ENCODE measurements at regions not wholly inside any gene's neighbourhood (a gene's known extent, or its start where the extent isn't known, plus 50 kb on each side); places are given as distances from the start of the nearest gene placed in this dataset.

- DNase-seq, result no peak
These were observed 579.2 kb upstream of the PKN2 start for GRCh38 chr1:88104886-88105285.

GRCh38 chr1:88111816-88112215 is 572.3 kb upstream of the PKN2 start:
- no peak for DNase-seq

- DNase-seq, result no peak
These were observed 566.5 kb upstream of the PKN2 start for GRCh38 chr1:88117597-88117996.

DNA sequence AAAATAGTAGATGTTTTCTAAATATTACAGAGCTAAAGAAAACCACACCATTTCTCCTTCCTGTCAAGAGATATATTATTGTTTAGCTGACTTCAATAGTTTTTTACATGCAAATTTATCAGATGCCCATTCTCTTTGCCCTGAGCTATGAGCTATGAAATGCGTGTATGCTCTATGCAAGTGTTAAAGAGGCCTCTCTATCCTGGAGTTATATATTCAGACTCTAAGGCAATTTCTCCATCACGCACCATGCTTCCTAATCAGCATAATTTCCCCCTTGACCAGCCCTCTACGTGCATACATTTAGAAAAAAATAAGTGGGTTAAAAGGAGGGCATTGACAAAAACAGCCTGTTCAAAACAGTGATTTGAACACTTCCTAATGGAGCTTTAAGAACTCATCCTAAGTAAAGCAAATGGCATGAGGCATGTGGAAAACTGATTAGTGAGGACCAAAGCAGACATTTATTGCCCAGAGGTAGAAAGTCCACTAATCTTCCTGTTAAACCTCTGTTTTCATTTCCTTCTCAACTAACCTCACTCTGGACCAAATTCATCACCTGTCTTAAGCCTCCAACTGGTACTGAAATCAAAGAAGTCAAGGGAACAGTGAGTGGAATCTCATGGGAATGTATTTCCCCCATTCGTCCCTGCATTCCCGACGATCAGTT is 565.8 kb upstream of the PKN2 start:
- DNase-seq, result no peak

DNA sequence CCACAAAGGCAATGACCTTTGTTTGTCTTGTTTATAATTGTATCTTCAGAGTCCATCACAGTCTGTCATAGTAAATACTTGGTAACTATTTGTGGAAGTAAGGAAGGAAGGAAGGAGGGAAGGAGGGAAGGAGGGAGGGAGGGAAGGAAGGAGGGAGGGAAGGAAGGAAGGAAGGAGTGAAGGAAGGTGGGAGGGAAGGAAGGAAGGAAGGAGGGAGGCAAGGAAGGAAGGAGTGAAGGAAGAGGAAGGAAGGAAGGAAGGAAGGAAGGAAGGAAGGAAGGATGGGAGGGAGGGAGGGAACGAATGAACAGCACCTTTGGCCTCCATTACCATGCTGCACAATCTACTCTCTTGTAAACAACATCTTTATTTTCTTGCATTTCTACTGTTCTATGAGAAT is 559.5 kb upstream of the PKN2 start:
- DNase-seq, result no peak

DNA sequence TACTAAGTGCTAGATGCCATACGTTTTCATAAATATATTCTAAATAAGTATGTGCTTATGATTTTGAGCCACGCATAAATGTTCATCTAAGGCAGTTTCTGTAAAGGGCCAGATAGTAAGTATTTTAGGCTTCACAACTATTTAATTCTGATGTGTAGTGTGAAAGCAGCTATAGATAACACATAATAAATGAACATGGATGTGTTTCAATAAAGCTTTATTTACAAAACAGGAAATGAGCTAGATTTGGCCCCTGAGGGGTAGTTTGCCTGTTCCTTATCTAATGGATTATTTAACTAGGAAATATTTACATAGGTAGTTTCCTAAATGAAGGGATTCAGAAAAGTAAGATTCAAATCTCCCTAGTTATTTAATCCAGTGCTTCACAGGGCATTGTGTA is 557.6 kb upstream of the PKN2 start:
- DNase-seq, result no peak

DNA sequence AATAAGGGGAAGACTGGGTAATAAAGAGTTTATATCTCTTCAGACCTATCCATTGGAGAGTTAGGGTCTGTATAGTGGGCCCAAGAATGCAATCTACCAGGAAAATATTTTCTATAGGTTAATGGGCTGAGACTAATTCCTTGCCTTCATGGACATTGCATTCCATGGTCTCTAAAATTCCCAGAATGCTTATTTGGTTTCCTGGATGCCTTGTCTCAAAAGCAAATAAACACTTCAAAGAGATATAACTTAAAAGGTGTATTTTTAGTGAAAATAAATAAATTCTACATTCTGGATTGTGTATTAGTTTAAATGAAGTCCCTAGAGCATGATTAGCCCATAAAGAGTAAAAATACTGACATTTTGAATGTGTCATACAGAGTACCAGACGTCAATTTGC is 550.1 kb upstream of the PKN2 start:
- DNase-seq, result no peak

DNA sequence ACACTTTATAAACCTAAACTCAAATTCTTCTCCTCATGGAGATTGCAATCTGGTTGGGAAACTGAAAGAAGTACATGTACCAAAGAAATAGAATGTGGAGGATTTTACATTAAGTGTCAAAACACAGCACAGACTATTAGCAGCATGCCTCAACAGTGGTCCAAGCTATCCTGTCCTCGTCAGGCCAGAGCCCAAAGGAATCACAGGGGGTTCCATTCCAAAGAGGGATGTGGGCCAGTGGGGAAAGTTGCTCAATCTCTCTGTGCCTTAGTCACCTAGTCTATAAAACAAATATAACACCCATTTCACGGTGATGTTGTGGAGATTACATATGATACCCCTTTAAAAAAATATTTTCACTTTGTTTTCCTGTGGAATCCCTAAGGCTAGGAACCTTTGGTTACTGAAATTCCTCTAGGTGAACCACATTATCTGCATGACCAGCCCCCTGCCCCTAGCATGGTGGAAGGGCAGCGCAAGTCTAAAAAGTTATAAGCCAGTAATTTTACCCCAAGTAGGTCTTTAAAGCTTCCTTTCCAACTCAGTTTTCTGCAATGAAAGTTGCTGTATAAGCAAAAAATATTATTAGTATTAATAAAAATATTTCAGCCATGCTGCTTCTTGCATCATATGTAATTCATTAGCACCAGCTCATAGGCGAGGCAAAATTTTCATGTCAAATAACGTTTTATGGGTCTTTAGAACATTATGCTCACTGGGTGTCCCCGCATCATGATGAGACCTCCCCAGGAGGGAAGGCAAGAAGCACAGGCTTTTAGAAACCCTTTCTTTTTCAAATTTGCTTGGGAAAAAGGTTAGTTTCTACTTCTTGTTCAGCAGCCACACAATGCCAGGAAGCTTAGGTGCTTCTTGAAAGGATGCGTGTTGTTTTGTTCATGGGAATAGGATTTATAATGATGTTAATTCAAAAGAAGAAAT is 548.8 kb upstream of the PKN2 start:
- no peak for DNase-seq

GRCh38 chr1:88139633-88140032 is 544.4 kb upstream of the PKN2 start:
- no peak for DNase-seq

DNA sequence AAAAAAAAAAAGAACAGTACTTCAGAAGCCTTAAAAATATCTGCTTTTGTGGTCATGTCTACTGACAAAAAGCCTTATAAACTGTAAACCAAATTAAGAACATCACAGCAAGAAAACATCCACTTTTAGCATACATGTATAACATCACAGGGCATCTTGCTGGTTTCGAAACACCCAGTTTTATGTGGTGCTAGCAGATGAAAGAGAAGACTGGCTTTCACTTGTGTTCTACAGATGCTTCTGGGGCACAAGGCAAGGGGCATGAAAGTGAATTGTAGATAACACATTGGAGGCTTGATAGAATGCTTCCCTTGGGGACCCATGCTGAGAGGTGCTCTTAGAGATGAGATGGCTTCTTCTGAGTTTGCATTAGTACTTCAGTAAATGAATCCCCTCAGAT is 543.7 kb upstream of the PKN2 start:
- DNase-seq, result no peak

GRCh38 chr1:88141499-88142074 is 542.5 kb upstream of the PKN2 start:
- DNase-seq, result no peak

DNA sequence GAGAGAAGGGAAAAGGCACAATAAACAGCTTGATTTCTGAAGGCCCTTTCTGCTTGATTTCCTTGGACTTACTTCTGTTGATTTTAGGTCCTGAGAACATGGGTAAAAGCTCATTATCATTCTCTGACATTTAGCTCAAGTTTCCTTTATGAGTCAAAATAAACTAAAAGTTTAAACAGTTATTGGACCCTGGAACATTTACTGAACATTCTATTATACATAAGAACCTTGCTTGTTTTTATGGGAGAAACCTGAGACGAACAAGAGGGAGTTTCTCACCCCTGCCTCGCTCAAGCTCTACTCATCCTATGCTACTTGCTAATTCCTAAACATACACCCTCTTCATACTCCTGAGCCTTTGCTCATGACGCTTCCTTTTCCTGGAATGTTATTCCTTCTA is 538.3 kb upstream of the PKN2 start:
- no peak for DNase-seq

GRCh38 chr1:88149686-88150085 is 534.4 kb upstream of the PKN2 start:
- DNase-seq, result no peak

DNA sequence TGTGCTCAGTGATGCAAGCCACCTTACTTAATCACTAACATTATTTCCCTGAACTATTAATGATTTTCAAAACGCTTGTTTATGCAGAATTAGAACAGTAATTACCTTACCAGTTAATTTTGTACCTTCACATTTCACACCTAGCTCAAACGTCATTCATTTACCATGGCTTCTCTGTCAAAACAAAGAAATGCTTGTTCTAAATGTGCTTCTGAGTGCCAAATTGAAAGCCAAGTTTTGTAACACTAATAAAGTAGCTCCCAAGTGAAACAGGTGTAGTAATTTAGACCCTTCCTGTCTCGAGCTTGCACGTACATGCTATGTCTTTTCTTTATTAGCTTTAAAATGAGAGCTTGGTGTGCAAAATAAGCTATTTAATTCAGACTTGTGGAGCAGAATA is 533.7 kb upstream of the PKN2 start:
- DNase-seq, result no peak

DNA sequence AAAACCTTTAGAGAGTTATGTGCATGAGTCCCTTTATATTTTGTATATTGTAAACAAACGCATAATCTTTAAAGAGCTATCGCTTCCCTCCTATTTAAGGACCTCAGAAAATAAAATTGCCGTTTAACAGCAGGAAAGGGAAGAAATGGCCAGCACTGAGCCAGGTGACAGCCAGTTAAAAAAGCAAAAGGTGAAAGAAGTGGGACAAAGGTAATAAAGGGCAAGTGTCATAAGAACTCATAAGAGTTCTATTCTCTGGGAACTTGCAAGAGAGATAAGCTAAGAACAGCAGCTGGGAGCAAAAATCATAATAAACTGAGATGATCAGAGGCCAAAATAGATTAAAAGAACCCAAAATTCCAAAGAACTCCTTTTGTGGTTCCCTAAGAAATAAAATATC is 520.9 kb upstream of the PKN2 start:
- DNase-seq, result no peak

GRCh38 chr1:88168126-88168525 is 515.9 kb upstream of the PKN2 start:
- no peak for DNase-seq

DNA sequence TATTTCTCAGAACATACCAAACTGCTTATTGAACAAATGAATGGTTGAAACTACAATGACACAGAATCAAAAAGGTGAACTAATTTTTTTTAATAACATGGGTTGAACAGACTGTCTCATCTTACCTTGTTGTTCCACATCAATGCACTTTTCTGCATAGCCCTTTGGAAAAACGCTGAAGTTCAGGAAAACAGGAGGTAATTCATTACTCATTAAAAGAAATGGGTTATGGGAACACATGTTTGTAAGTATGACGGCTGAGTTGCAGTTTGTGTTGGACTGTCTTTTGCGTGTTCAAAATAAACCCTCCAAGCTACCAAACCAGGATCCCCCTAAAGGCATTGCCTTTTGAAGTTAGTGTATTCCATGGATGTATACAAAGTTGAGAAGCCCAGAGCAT is 514.9 kb upstream of the PKN2 start:
- no peak for DNase-seq

GRCh38 chr1:88169939-88170338 is 514.1 kb upstream of the PKN2 start:
- no peak for DNase-seq

- no peak for DNase-seq
These were observed 508.9 kb upstream of the PKN2 start for GRCh38 chr1:88175120-88175630.

- no peak for DNase-seq
These were observed 508.3 kb upstream of the PKN2 start for GRCh38 chr1:88175631-88176226.

- DNase-seq, result no peak
These were observed 504.1 kb upstream of the PKN2 start for GRCh38 chr1:88179943-88180342.

DNA sequence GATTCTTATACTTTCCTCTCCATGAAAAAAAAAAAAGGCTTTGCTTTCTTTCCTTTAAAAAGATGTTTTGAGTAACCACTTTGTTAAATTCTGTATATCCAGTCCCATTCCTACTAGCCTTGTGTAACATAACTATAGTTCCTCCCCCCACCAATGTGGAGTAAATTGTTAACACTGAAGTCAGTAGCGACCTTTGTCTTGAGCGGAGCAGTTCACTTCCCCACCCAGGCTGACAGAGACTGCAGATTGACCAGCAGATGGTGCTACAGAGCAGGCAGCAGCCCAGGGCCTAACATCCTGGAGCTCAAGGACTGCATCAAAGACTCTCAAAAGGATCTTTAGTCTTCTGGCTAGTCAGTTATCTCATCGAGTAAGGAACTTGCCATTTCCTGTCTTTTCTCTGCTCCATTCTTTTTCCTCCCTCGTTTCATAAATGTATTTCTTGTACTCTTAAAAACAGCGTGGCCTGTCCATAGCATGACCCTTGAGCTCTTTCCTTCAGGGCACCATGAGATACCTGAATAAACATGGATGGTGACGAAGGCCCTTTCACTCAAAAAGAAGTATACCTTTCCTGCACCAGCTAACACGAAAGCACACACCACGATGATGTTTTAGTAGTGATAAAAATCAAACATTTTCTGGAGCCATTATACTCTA is 503.5 kb upstream of the PKN2 start:
- no peak for DNase-seq

- no peak for DNase-seq
These were observed 497.2 kb upstream of the PKN2 start for GRCh38 chr1:88186911-88187310.
